NT2/D1 (cell line): ENCODE measurements at regions not wholly inside any gene's neighbourhood (a gene's known extent, or its start where the extent isn't known, plus 50 kb on each side); places are given as distances from the start of the nearest gene placed in this dataset.

Experiments
- DNase-seq: peaks from one replicate; pipeline ENCODE4 v3.0.0-alpha.2; 2011; ENCODE audit warnings: low read depth, low spot score
- H3K27me3 ChIP-seq: 2 replicates; pipeline ENCODE4 v1.6.0; 2011; ENCODE audit warnings: mild to moderate bottlenecking; ENCODE audit not compliant: insufficient read length, insufficient read depth
- H3K36me3 ChIP-seq: 2 replicates; pipeline ENCODE4 v1.6.1; 2011; ENCODE audit warnings: mild to moderate bottlenecking, low read length, mixed read lengths; ENCODE audit not compliant: insufficient read depth, insufficient read length
- H3K4me1 ChIP-seq: 2 replicates; pipeline ENCODE4 v1.5.1; 2011; ENCODE audit not compliant: insufficient read depth, insufficient read length
- H3K4me3 ChIP-seq: 2 replicates; pipeline ENCODE4 v1.5.1; 2011; ENCODE audit warnings: low read depth; ENCODE audit not compliant: insufficient read length
- H3K9ac ChIP-seq: 2 replicates; pipeline ENCODE4 v1.6.0; 2011; ENCODE audit warnings: low read depth; ENCODE audit not compliant: insufficient read length
- H3K9me3 ChIP-seq: 2 replicates; pipeline ENCODE4 v1.5.1; 2011; ENCODE audit warnings: mild to moderate bottlenecking, low read length; ENCODE audit not compliant: insufficient read depth
- SUZ12 ChIP-seq: IDR thresholded peaks from 2 replicates; pipeline ENCODE4 v1.6.1; 2011; ENCODE audit not compliant: insufficient read length, insufficient read depth; ENCODE audit errors: extremely low read depth
- YY1 ChIP-seq: IDR thresholded peaks from 2 replicates; pipeline ENCODE4 v1.6.1; 2011; ENCODE audit not compliant: insufficient read length, insufficient read depth
- ZNF274 ChIP-seq: IDR thresholded peaks from 2 replicates; pipeline ENCODE4 v1.6.1; 2011; ENCODE audit warnings: mild to moderate bottlenecking, low read depth, low read length

GRCh38 chr2:167451496-167452289 is 563.4 kb downstream of the XIRP2 start:
- no peak for DNase-seq
- Histone ChIP-seq H3K27me3 (no peaks in the 10 kb centered on the region), H3K4me1 (no peaks in the 10 kb centered on the region), H3K36me3 (no peaks in the 10 kb centered on the region), H3K4me3 (no peak overlapping the region), H3K9me3 (peaks cover 36% of the 10 kb centered on the region), H3K9ac (no peak overlapping the region)
- no peak for TF ChIP-seq SUZ12
- no peak for TF ChIP-seq YY1
- TF ChIP-seq ZNF274: no peak

GRCh38 chr2:167450364-167450763 is 562.1 kb downstream of the XIRP2 start:
- H3K4me1 ChIP-seq: no peaks in the 10 kb centered on the region
- no peak for DNase-seq
- no peak overlapping the region for H3K4me3 ChIP-seq
- peaks cover 36% of the 10 kb centered on the region for H3K9me3 ChIP-seq
- no peak overlapping the region for H3K9ac ChIP-seq
- H3K27me3 ChIP-seq: no peaks in the 10 kb centered on the region
- H3K36me3 ChIP-seq: no peaks in the 10 kb centered on the region
- no peak for TF ChIP-seq ZNF274
- no peak for TF ChIP-seq SUZ12
- no peak for TF ChIP-seq YY1

- Histone ChIP-seq H3K9ac (no peak overlapping the region), H3K9me3 (peaks cover 4% of the 10 kb centered on the region; the same call in 1 of the 2 replicates), H3K4me1 (no peaks in the 10 kb centered on the region), H3K36me3 (no peaks in the 10 kb centered on the region), H3K27me3 (no peaks in the 10 kb centered on the region), H3K4me3 (no peak overlapping the region)
- TF ChIP-seq ZNF274 (no peak), SUZ12 (no peak), YY1 (no peak)
- DNase-seq: no peak
Observed at GRCh38 chr2:167440382-167440781, 552.1 kb downstream of the XIRP2 start.

GRCh38 chr2:167438206-167438605 is 549.9 kb downstream of the XIRP2 start:
- Histone ChIP-seq H3K36me3 (no peaks in the 10 kb centered on the region), H3K9me3 (peaks cover 4% of the 10 kb centered on the region; the same call in 1 of the 2 replicates), H3K9ac (no peak overlapping the region), H3K4me1 (no peaks in the 10 kb centered on the region), H3K27me3 (no peaks in the 10 kb centered on the region), H3K4me3 (no peak overlapping the region)
- DNase-seq: peak; percentile 28
- TF ChIP-seq ZNF274: no peak
- no peak for TF ChIP-seq SUZ12
- no peak for TF ChIP-seq YY1

- Histone ChIP-seq H3K4me1 (no peaks in the 10 kb centered on the region), H3K9me3 (no peaks in the 10 kb centered on the region), H3K9ac (no peak overlapping the region), H3K4me3 (no peak overlapping the region), H3K36me3 (no peaks in the 10 kb centered on the region), H3K27me3 (no peaks in the 10 kb centered on the region)
- DNase-seq: no peak
- TF ChIP-seq ZNF274 (no peak), SUZ12 (no peak), YY1 (no peak)
Observed at GRCh38 chr2:167431949-167432348, 543.7 kb downstream of the XIRP2 start.

- Histone ChIP-seq H3K9ac (no peak overlapping the region), H3K9me3 (no peaks in the 10 kb centered on the region), H3K27me3 (no peaks in the 10 kb centered on the region), H3K4me3 (no peak overlapping the region), H3K36me3 (no peaks in the 10 kb centered on the region), H3K4me1 (no peaks in the 10 kb centered on the region)
- no peak for DNase-seq
- TF ChIP-seq SUZ12 (no peak), YY1 (no peak), ZNF274 (no peak)
Observed at GRCh38 chr2:167430447-167430846, 542.2 kb downstream of the XIRP2 start.

GRCh38 chr2:167424803-167425755 is 536.8 kb downstream of the XIRP2 start:
- no peak for TF ChIP-seq SUZ12
- TF ChIP-seq ZNF274: no peak
- no peak for TF ChIP-seq YY1
- H3K27me3 ChIP-seq: no peaks in the 10 kb centered on the region
- no peak overlapping the region for H3K4me3 ChIP-seq
- no peak for DNase-seq
- no peaks in the 10 kb centered on the region for H3K36me3 ChIP-seq
- H3K9ac ChIP-seq: no peak overlapping the region
- H3K4me1 ChIP-seq: no peaks in the 10 kb centered on the region
- no peaks in the 10 kb centered on the region for H3K9me3 ChIP-seq
